KMS-11 (cell line): ENCODE measurements at regions not wholly inside any gene's neighbourhood (a gene's known extent, or its start where the extent isn't known, plus 50 kb on each side); places are given as distances from the start of the nearest gene placed in this dataset.

Experiments used
- H2AFZ ChIP-seq: fragments of 200-600 bp; sonication (generic); 2 replicates; pipeline ENCODE4 v1.6.1; 2016; ENCODE audit warnings: antibody characterized with exemption, mixed run types, low read depth
- H3K27ac ChIP-seq: fragments of 200-600 bp; sonication (generic); 2 replicates; pipeline ENCODE4 v1.6.1; 2016; ENCODE audit warnings: mild to moderate bottlenecking, mixed run types
- H3K27me3 ChIP-seq: fragments of 200-600 bp; sonication (generic); 2 replicates; pipeline ENCODE4 v1.6.1; 2017; ENCODE audit warnings: mild to moderate bottlenecking, low read depth, mixed run types, moderate library complexity; ENCODE audit not compliant: insufficient read depth
- H3K36me3 ChIP-seq: fragments of 200-600 bp; sonication (generic); 2 replicates; pipeline ENCODE4 v1.6.1; 2017; ENCODE audit warnings: mild to moderate bottlenecking, mixed run types; ENCODE audit not compliant: insufficient read depth
- H3K4me1 ChIP-seq: fragments of 200-600 bp; sonication (generic); 2 replicates; pipeline ENCODE4 v1.6.1; 2016; ENCODE audit warnings: mild to moderate bottlenecking, low read depth, mixed run types; ENCODE audit not compliant: poor library complexity, severe bottlenecking
- H3K4me2 ChIP-seq: fragments of 200-600 bp; sonication (generic); 2 replicates; pipeline ENCODE4 v1.7.0; 2016; ENCODE audit warnings: mild to moderate bottlenecking, mixed run types
- H3K4me3 ChIP-seq: fragments of 200-600 bp; sonication (generic); IDR thresholded peaks from 2 replicates; pipeline ENCODE4 v1.6.1; 2017; ENCODE audit warnings: low read depth, low read length, mixed read lengths; ENCODE audit not compliant: insufficient read depth
- H3K79me2 ChIP-seq: fragments of 200-600 bp; sonication (generic); 2 replicates; pipeline ENCODE4 v1.6.1; 2016; ENCODE audit warnings: low read depth, mixed run types; ENCODE audit not compliant: insufficient read depth
- H3K9ac ChIP-seq: fragments of 200-600 bp; sonication (generic); 2 replicates; pipeline ENCODE4 v1.6.1; 2016; ENCODE audit warnings: mild to moderate bottlenecking, mixed run types
- H4K20me1 ChIP-seq: fragments of 200-600 bp; sonication (generic); 2 replicates; pipeline ENCODE4 v1.6.1; 2016; ENCODE audit warnings: mild to moderate bottlenecking, mixed run types; ENCODE audit not compliant: insufficient read depth
- CTCF ChIP-seq: fragments of 200-600 bp; sonication (generic); conservative IDR thresholded peaks from 2 replicates; pipeline ENCODE4 v1.6.1; 2017; ENCODE audit warnings: low read depth, mild to moderate bottlenecking, antibody characterized with exemption, low read length, moderate library complexity, mixed read lengths

- TF ChIP-seq CTCF, result no peak
- no peak overlapping the region for H3K4me2 ChIP-seq
- H3K4me1 ChIP-seq, result no peaks in the 10 kb centered on the region
- H3K27ac ChIP-seq, result no peak overlapping the region
- H3K27me3 ChIP-seq, result no peaks in the 10 kb centered on the region
- no peaks in the 10 kb centered on the region for H3K36me3 ChIP-seq
- no peaks in the 10 kb centered on the region for H4K20me1 ChIP-seq
- no peak overlapping the region for H2AFZ ChIP-seq
- no peaks in the 10 kb centered on the region for H3K79me2 ChIP-seq
- H3K4me3 ChIP-seq, result no peak overlapping the region
- H3K9ac ChIP-seq, result no peak overlapping the region
These were observed 320.1 kb downstream of the DEPDC1B start for GRCh38 chr5:60379907-60380306.

DNA sequence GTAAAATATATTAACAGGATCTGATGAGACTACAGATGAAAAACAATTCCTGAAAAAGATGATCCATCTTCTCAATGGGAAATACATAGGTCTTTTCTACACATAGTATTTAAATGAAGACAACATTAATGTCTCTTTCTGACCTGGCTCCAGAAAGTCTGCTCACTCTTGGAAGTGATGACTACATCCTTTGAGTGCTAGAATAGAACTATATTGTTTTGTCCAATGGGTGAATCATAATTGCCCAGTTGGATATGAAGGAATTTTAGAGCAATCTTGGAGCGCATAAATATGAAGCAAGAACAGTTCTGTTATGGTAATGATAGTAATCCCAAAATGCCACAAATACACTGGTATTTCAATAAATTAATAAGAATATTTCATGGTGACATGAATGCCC, 322.1 kb downstream of the DEPDC1B start:
- H3K4me1 ChIP-seq, result no peaks in the 10 kb centered on the region
- TF ChIP-seq CTCF, result no peak
- H3K27ac ChIP-seq, result no peak overlapping the region

GRCh38 chr5:60376860-60377259, 323.1 kb downstream of the DEPDC1B start:
- Histone ChIP-seq H2AFZ (no peak overlapping the region), H3K4me1 (no peaks in the 10 kb centered on the region), H3K4me2 (no peak overlapping the region), H3K36me3 (no peaks in the 10 kb centered on the region), H3K79me2 (no peaks in the 10 kb centered on the region), H3K9ac (no peak overlapping the region), H3K27me3 (no peaks in the 10 kb centered on the region), H4K20me1 (no peaks in the 10 kb centered on the region), H3K4me3 (no peak overlapping the region), H3K27ac (no peak overlapping the region)
- TF ChIP-seq CTCF, result no peak

More for the DNA sequence above, 322.1 kb downstream of the DEPDC1B start:
- no peak overlapping the region for H3K9ac ChIP-seq
- H3K79me2 ChIP-seq, result no peaks in the 10 kb centered on the region
- no peaks in the 10 kb centered on the region for H4K20me1 ChIP-seq
- no peak overlapping the region for H3K4me2 ChIP-seq
- H3K36me3 ChIP-seq, result no peaks in the 10 kb centered on the region
- no peaks in the 10 kb centered on the region for H3K27me3 ChIP-seq
- no peak overlapping the region for H2AFZ ChIP-seq
- H3K4me3 ChIP-seq, result no peak overlapping the region

DNA sequence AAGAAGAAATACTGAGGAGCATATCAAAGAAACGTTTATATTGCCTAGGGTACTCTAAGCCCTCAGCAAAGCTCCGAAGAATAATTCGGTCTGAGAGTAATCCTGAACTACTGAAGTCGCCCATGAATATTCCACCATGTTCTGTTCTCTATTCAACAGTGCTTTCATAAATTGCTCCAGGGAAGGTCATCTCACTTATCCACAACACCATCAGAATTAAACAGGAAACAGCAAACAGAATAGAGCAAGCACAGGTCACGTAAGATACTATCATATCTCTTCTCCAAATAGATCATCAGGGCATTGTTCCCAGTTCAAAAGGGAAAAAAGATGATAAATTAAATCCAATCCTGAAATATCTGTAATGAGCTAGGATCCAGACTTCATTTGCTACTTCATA, 325.6 kb downstream of the DEPDC1B start:
- H2AFZ ChIP-seq, result no peak overlapping the region

More for the DNA sequence above, 325.6 kb downstream of the DEPDC1B start:
- no peak overlapping the region for H3K4me2 ChIP-seq
- H3K27ac ChIP-seq, result no peak overlapping the region
- H3K4me1 ChIP-seq, result no peaks in the 10 kb centered on the region
- TF ChIP-seq CTCF, result no peak
- no peak overlapping the region for H3K4me3 ChIP-seq
- no peaks in the 10 kb centered on the region for H3K27me3 ChIP-seq
- H3K9ac ChIP-seq, result no peak overlapping the region
- H4K20me1 ChIP-seq, result no peaks in the 10 kb centered on the region
- no peaks in the 10 kb centered on the region for H3K79me2 ChIP-seq
- no peaks in the 10 kb centered on the region for H3K36me3 ChIP-seq
